H9 (cell line): ENCODE measurements at regions not wholly inside any gene's neighbourhood (a gene's known extent, or its start where the extent isn't known, plus 50 kb on each side); places are given as distances from the start of the nearest gene placed in this dataset.
"Not testable (repeated sequence)": the region's sequence is repeated elsewhere in the genome, so short reads cannot be mapped to it uniquely, and the experiment has no call there.

Experiments used
- DNase-seq: peaks from one replicate; pipeline ENCODE4 v3.0.0-alpha.2; 2017
- H2AFZ ChIP-seq: one replicate; pipeline ENCODE4 v1.6.1; 2013; ENCODE audit warnings: mild to moderate bottlenecking, low read length, control low read depth, moderate library complexity
- H2AK5ac ChIP-seq: 2 replicates; pipeline ENCODE4 v1.6.1; 2013; ENCODE audit warnings: low read length, control low read depth, mixed read lengths; ENCODE audit not compliant: insufficient read length
- H2BK120ac ChIP-seq: one replicate; pipeline ENCODE4 v1.6.1; 2013; ENCODE audit warnings: low read depth, mild to moderate bottlenecking, low read length, control low read depth, inconsistent platforms; ENCODE audit not compliant: poor library complexity, severe bottlenecking
- H2BK12ac ChIP-seq: 2 replicates; pipeline ENCODE4 v1.6.1; 2013; ENCODE audit warnings: low read length, control low read depth, mixed read lengths, low read depth; ENCODE audit not compliant: insufficient read length
- H2BK15ac ChIP-seq: 2 replicates; pipeline ENCODE4 v1.6.1; 2013; ENCODE audit warnings: low read depth, low read length, control low read depth
- H2BK20ac ChIP-seq: one replicate; pipeline ENCODE4 v1.6.1; 2013; ENCODE audit warnings: low read depth, mild to moderate bottlenecking, low read length, control low read depth, inconsistent platforms; ENCODE audit not compliant: poor library complexity, severe bottlenecking
- H2BK5ac ChIP-seq: 2 replicates; pipeline ENCODE4 v1.6.1; 2013; ENCODE audit warnings: low read length, control low read depth, mixed read lengths; ENCODE audit not compliant: insufficient read length
- H3K14ac ChIP-seq: 2 replicates; pipeline ENCODE4 v1.6.1; 2013; ENCODE audit warnings: low read length, control low read depth; ENCODE audit not compliant: insufficient read depth
- H3K18ac ChIP-seq: 2 replicates; pipeline ENCODE4 v1.6.1; 2013; ENCODE audit warnings: low read depth, mild to moderate bottlenecking, mixed read lengths, low read length, control low read depth; ENCODE audit not compliant: insufficient read length
- H3K23ac ChIP-seq: 2 replicates; pipeline ENCODE4 v1.6.1; 2013; ENCODE audit warnings: low read length, control low read depth, mixed read lengths, low read depth; ENCODE audit not compliant: insufficient read length
- H3K23me2 ChIP-seq: 2 replicates; pipeline ENCODE4 v1.6.1; 2013; ENCODE audit warnings: low read depth, mild to moderate bottlenecking, mixed read lengths, low read length, control low read depth; ENCODE audit not compliant: insufficient read length, poor library complexity, severe bottlenecking
- H3K27ac ChIP-seq: 2 replicates; pipeline ENCODE4 v1.5.1; 2013; ENCODE audit warnings: low read length, control low read depth, mixed read lengths, low read depth; ENCODE audit not compliant: insufficient read length
- H3K27me3 ChIP-seq: 2 replicates; pipeline ENCODE4 v1.6.1; 2013; ENCODE audit warnings: low read length, control low read depth, inconsistent platforms; ENCODE audit not compliant: insufficient read depth
- H3K4ac ChIP-seq: 2 replicates; pipeline ENCODE4 v1.6.1; 2013; ENCODE audit warnings: low read depth, mild to moderate bottlenecking, control low read depth, inconsistent platforms, low read length, moderate library complexity
- H3K4me1 ChIP-seq: 2 replicates; pipeline ENCODE4 v1.6.1; 2013; ENCODE audit warnings: low read length, control low read depth, inconsistent platforms; ENCODE audit not compliant: insufficient read depth
- H3K4me2 ChIP-seq: 2 replicates; pipeline ENCODE4 v1.6.1; 2013; ENCODE audit warnings: low read length, control low read depth, mixed read lengths; ENCODE audit not compliant: insufficient read length, insufficient read depth
- H3K56ac ChIP-seq: 2 replicates; pipeline ENCODE4 v1.6.1; 2013; ENCODE audit warnings: low read depth, mild to moderate bottlenecking, mixed read lengths, low read length, control low read depth; ENCODE audit not compliant: insufficient read length
- H3K79me1 ChIP-seq: 2 replicates; pipeline ENCODE4 v1.6.1; 2013; ENCODE audit warnings: low read depth, mild to moderate bottlenecking, moderate library complexity, low read length, control low read depth, inconsistent platforms; ENCODE audit not compliant: insufficient read depth, poor library complexity, severe bottlenecking
- H3K79me2 ChIP-seq: 2 replicates; pipeline ENCODE4 v1.6.1; 2013; ENCODE audit warnings: low read length, control low read depth, inconsistent platforms; ENCODE audit not compliant: insufficient read depth
- H3K9ac ChIP-seq: 2 replicates; pipeline ENCODE4 v1.6.1; 2013; ENCODE audit warnings: low read length, control low read depth, mixed read lengths; ENCODE audit not compliant: insufficient read length; ENCODE audit errors: extremely low read depth
- H3K9me3 ChIP-seq: one replicate; pipeline ENCODE4 v1.6.1; 2013; ENCODE audit warnings: low read depth, low read length, inconsistent platforms; ENCODE audit not compliant: control insufficient read depth
- H3T11ph ChIP-seq: one replicate; pipeline ENCODE4 v1.6.1; 2013; ENCODE audit warnings: mild to moderate bottlenecking, low read length, control low read depth, inconsistent platforms
- H4K20me1 ChIP-seq: one replicate; pipeline ENCODE4 v1.6.1; 2013; ENCODE audit not compliant: control insufficient read depth, insufficient read length, insufficient read depth
- H4K5ac ChIP-seq: 2 replicates; pipeline ENCODE4 v1.6.1; 2013; ENCODE audit warnings: low read depth, mild to moderate bottlenecking, mixed read lengths, low read length, control low read depth; ENCODE audit not compliant: insufficient read length
- H4K8ac ChIP-seq: replicated peaks from 2 replicates; pipeline ENCODE4 v1.6.1; 2013; ENCODE audit warnings: low read length, control low read depth, mixed read lengths, low read depth; ENCODE audit not compliant: insufficient read length
- H4K91ac ChIP-seq: 2 replicates; pipeline ENCODE4 v1.6.1; 2013; ENCODE audit warnings: low read depth, mild to moderate bottlenecking, moderate library complexity, mixed read lengths, low read length, control low read depth; ENCODE audit not compliant: insufficient read length
- H3K27ac Mint-ChIP-seq, 3 experiments: 2 replicates in 2 of 3; 3 replicates in 1 of 3; pipeline ENCODE4 v1.8.0; 2020 to 2021; ENCODE audit warnings: mixed read lengths in 3 of 3, mild to moderate bottlenecking in 1 of 3, moderate library complexity in 1 of 3
- H3K27me3 Mint-ChIP-seq: 2 replicates; pipeline ENCODE4 v1.8.0; 2021; ENCODE audit warnings: low read depth, mild to moderate bottlenecking, moderate library complexity, mixed read lengths
- H3K36me3 Mint-ChIP-seq, 3 experiments: 2 replicates in 2 of 3; 3 replicates in 1 of 3; pipeline ENCODE4 v1.8.0; 2020 to 2021; ENCODE audit warnings: low read depth in 3 of 3, mixed read lengths in 3 of 3; ENCODE audit not compliant: insufficient read depth in 1 of 3
- H3K4me1 Mint-ChIP-seq, 2 experiments: 2 replicates each; pipeline ENCODE4 v1.8.0; 2020; ENCODE audit warnings: mixed read lengths in 2 of 2
- H3K4me3 Mint-ChIP-seq, 2 experiments: 2 replicates in 1 of 2; 3 replicates in 1 of 2; pipeline ENCODE4 v1.8.0; 2020 to 2021; ENCODE audit warnings: mild to moderate bottlenecking in 2 of 2, mixed read lengths in 2 of 2, moderate library complexity in 1 of 2
- H3K9me3 Mint-ChIP-seq, 2 experiments: 2 replicates in 1 of 2; 3 replicates in 1 of 2; pipeline ENCODE4 v1.8.0; 2020; ENCODE audit warnings: mild to moderate bottlenecking in 2 of 2, mixed read lengths in 2 of 2, moderate library complexity in 1 of 2
- WGBS: extraction: QIAGEN DNeasy Blood & Tissue Kit; methylation state at CpG from one replicate; pipeline ENCODE4 v1.1.7; 2013; ENCODE audit warnings: missing lambda C conversion rate, low lambda C conversion rate, mixed read lengths; ENCODE audit not compliant: insufficient read length; ENCODE audit errors: extremely low coverage; 5-methylcytosine and 5-hydroxymethylcytosine counted together
- TF ChIP-seq, protein P1 (sequence below): fragments of 200-600 bp; sonication (generic); conservative IDR thresholded peaks from 3 replicates; pipeline ENCODE4 v1.8.0; 2021; ENCODE audit warnings: antibody characterized with exemption, mild to moderate bottlenecking

DNA sequence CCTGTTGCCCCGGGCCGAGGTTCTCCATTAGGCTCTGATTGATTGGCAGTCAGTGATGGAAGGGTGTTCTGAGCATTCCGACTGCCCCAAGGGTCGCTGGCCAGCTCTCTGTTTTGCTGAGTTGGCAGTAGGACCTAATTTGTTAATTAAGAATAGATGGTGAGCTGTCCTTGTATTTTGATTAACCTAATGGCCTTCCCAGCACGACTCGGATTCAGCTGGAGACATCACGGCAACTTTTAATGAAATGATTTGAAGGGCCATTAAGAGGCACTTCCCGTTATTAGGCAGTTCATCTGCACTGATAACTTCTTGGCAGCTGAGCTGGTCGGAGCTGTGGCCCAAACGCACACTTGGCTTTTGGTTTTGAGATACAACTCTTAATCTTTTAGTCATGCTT is 74.2 kb downstream of the HAPSTR1 start:
- no peaks in the 10 kb centered on the region for H4K20me1 ChIP-seq
- no peaks in the 10 kb centered on the region for H3K9me3 ChIP-seq
- H3K27me3 ChIP-seq, result no peaks in the 10 kb centered on the region
- no peak overlapping the region for H3K4me3 Mint-ChIP-seq
- H2BK5ac ChIP-seq, result no peak overlapping the region
- no peak overlapping the region for H4K91ac ChIP-seq
- no peak overlapping the region for H3K4ac ChIP-seq
- no peak overlapping the region for H4K5ac ChIP-seq
- H2BK12ac ChIP-seq, result no peak overlapping the region
- no peak overlapping the region for H3T11ph ChIP-seq
- TF ChIP-seq, protein P1, sequence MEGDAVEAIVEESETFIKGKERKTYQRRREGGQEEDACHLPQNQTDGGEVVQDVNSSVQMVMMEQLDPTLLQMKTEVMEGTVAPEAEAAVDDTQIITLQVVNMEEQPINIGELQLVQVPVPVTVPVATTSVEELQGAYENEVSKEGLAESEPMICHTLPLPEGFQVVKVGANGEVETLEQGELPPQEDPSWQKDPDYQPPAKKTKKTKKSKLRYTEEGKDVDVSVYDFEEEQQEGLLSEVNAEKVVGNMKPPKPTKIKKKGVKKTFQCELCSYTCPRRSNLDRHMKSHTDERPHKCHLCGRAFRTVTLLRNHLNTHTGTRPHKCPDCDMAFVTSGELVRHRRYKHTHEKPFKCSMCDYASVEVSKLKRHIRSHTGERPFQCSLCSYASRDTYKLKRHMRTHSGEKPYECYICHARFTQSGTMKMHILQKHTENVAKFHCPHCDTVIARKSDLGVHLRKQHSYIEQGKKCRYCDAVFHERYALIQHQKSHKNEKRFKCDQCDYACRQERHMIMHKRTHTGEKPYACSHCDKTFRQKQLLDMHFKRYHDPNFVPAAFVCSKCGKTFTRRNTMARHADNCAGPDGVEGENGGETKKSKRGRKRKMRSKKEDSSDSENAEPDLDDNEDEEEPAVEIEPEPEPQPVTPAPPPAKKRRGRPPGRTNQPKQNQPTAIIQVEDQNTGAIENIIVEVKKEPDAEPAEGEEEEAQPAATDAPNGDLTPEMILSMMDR, result no peak
- no peak overlapping the region for H2BK120ac ChIP-seq
- no peak overlapping the region for H3K27ac ChIP-seq
- no peak overlapping the region for H3K18ac ChIP-seq
- DNase-seq, result no peak
- H3K27me3 Mint-ChIP-seq, result no peaks in the 10 kb centered on the region; the same call in 1 of the 2 replicates
- H4K8ac ChIP-seq, result no peak overlapping the region
- peaks cover 2 to 6% of the 10 kb centered on the region in 2 experiments; a peak in 2 of 4 replicates for H3K4me1 Mint-ChIP-seq
- H2BK15ac ChIP-seq, result no peak overlapping the region
- H2AK5ac ChIP-seq, result no peak overlapping the region
- H3K4me1 ChIP-seq, result no peaks in the 10 kb centered on the region
- no peak overlapping the region for H3K9ac ChIP-seq
- H3K23ac ChIP-seq, result no peak overlapping the region
- no peak overlapping the region; the same call in 1 of the 2 replicates for H3K14ac ChIP-seq
- no peak overlapping the region for H2AFZ ChIP-seq
- H3K79me1 ChIP-seq, result no peaks in the 10 kb centered on the region
- H3K79me2 ChIP-seq, result no peaks in the 10 kb centered on the region
- H3K27ac Mint-ChIP-seq, result no peak overlapping the region
- WGBS, result no CpG with 5 or more reads among the region's 10 CpGs
- no peak overlapping the region for H2BK20ac ChIP-seq
- H3K23me2 ChIP-seq, result no peaks in the 10 kb centered on the region
- H3K56ac ChIP-seq, result no peak overlapping the region
- no peak overlapping the region for H3K4me2 ChIP-seq
- H3K36me3 Mint-ChIP-seq, result 0 out of 7 replicates have a peak, but pooled peaks cover 0 to 3% (median 0%) of the 10 kb centered on the region in 3 experiments
- H3K9me3 Mint-ChIP-seq, result no peaks in the 10 kb centered on the region; a peak in 1 of 5 replicates

DNA sequence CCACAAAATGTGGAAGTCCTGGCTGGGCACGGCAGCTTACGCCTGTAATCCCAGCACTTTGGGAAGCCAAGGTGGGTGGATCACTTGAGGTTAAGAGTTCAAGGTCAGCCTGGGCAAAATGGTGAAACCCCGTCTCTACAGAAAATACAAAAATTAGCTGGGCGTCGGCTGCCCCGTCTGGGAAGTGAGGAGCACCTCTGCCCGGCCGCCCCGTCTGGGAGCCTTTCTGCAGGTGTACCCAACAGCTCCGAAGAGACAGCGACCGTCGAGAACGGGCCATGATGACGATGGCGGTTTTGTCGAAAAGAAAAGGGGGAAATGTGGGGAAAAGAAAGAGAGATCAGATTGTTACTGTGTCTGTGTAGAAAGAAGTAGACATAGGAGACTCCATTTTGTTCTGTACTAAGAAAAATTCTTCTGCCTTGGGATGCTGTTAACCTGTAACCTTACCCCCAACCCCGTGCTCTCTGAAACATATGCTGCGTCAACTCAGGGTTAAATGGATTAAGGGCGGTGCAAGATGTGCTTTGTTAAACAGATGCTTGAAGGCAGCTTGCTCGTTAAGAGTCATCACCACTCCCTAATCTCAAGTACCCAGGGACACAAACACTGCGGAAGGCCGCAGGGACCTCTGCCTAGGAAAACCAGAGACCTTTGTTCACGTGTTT is 75.0 kb downstream of the HAPSTR1 start:
- not testable (repeated sequence) for H3K23me2 ChIP-seq, H3K9me3 ChIP-seq, H2BK20ac ChIP-seq, H3K27me3 Mint-ChIP-seq, H3K14ac ChIP-seq, H3K9ac ChIP-seq, H4K5ac ChIP-seq, H3K18ac ChIP-seq, H2BK12ac ChIP-seq, H4K91ac ChIP-seq, H3T11ph ChIP-seq, H2BK120ac ChIP-seq, H3K79me1 ChIP-seq, H4K8ac ChIP-seq, H3K4me2 ChIP-seq, H3K4me1 Mint-ChIP-seq, H3K9me3 Mint-ChIP-seq, H2BK15ac ChIP-seq, H3K4ac ChIP-seq, H3K4me1 ChIP-seq, H2AK5ac ChIP-seq, H3K27ac ChIP-seq, H2AFZ ChIP-seq, H2BK5ac ChIP-seq, H4K20me1 ChIP-seq, H3K36me3 Mint-ChIP-seq, H3K27me3 ChIP-seq, H3K56ac ChIP-seq, H3K23ac ChIP-seq, H3K27ac Mint-ChIP-seq, H3K79me2 ChIP-seq, H3K4me3 Mint-ChIP-seq, DNase-seq
- WGBS, result no CpG with 5 or more reads among the region's 24 CpGs
